ENCODE measurements at regions not wholly inside any gene's neighbourhood (a gene's known extent, or its start where the extent isn't known, plus 50 kb on each side); places are given as distances from the start of the nearest gene placed in this dataset.

DNA sequence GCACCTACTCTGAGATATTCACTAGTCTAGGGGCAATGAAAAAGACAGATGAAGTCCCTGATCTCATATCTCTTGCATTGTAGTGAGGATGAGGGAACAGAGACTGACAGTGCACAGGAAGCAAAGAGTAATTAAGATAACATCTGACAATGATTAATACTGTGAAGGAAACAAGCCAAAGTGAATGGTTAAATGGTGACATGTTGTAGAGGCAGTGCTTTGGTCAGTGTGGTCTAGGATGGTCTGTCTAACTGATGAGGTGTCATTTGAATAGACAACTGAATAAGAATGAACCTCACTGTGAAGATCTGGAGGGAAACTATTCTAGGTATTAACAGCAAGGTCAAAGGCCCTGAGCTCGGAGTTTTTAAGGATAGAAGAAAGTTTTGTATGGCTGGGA lies 333.3 kb upstream of the GRIA1 start:
- H3K27me3 ChIP-seq (replicated peaks; ENCODE audit: control insufficient read depth, insufficient read depth, low read length, poor library complexity, severe bottlenecking), result no peaks in the 10 kb centered on the region
- no peak for DNase-seq
- H3K9me3 ChIP-seq (ENCODE audit: control insufficient read depth, low read length), result no peaks in the 10 kb centered on the region
- H3K4me1 ChIP-seq (ENCODE audit: control insufficient read depth, insufficient read depth, low read length, poor library complexity, severe bottlenecking), result no peaks in the 10 kb centered on the region
- no peaks in the 10 kb centered on the region for H3K36me3 ChIP-seq (ENCODE audit: control insufficient read depth, insufficient read depth, low read length)
- no peak overlapping the region for H3K4me3 ChIP-seq (ENCODE audit: insufficient read depth, low read depth, low read length, poor library complexity, severe bottlenecking)
- no peak overlapping the region for H3K27ac ChIP-seq (ENCODE audit: insufficient read depth, low read length, poor library complexity, severe bottlenecking)

DNA sequence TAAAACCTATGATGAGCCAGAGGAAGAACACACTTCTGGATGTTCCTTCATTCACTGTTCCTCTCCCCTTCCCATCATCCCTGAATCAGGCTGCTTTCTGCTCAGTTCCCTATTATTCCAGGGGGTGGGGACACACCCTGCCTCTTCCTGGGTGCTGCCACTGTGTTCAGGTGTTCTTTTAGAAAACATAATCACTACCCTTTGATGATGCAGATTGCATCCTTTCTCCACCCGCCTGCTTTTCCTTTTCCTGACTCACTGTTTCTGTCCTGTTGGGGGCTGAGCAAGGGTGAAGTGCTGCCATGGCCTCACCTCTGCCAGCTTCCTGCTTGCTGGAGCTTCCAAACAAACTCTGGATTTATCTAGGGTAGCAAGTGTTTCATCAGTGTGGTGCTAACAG lies 331.9 kb upstream of the GRIA1 start:
- no peaks in the 10 kb centered on the region for H3K9me3 ChIP-seq (ENCODE audit: control insufficient read depth, low read length)
- no peak for DNase-seq
- H3K27me3 ChIP-seq (replicated peaks; ENCODE audit: control insufficient read depth, insufficient read depth, low read length, poor library complexity, severe bottlenecking), result no peaks in the 10 kb centered on the region
- no peaks in the 10 kb centered on the region for H3K4me1 ChIP-seq (ENCODE audit: control insufficient read depth, insufficient read depth, low read length, poor library complexity, severe bottlenecking)
- H3K27ac ChIP-seq (ENCODE audit: insufficient read depth, low read length, poor library complexity, severe bottlenecking), result no peak overlapping the region
- no peak overlapping the region for H3K4me3 ChIP-seq (ENCODE audit: insufficient read depth, low read depth, low read length, poor library complexity, severe bottlenecking)
- H3K36me3 ChIP-seq (ENCODE audit: control insufficient read depth, insufficient read depth, low read length), result no peaks in the 10 kb centered on the region

DNA sequence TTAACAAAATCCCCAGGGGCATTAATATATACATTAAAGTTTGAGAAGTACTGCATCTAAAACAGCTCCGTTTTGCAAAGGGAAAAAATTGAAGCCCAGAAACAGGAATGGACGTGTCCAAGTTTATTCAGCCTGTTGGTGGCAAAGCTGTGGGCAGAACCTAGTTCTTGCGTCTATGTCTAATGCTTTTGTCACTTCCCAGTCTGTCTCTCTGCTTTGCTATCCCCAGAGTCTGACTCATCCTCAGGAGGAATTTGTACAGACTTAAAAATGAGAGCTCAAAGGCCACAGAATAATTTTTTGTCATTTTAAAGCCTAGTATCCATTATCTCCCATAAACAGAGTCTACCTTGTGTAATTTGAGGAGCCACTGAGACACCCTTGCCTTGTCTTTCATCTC lies 330.9 kb upstream of the GRIA1 start:
- H3K4me1 ChIP-seq (ENCODE audit: control insufficient read depth, insufficient read depth, low read length, poor library complexity, severe bottlenecking), result no peaks in the 10 kb centered on the region
- no peaks in the 10 kb centered on the region for H3K9me3 ChIP-seq (ENCODE audit: control insufficient read depth, low read length)
- H3K27me3 ChIP-seq (replicated peaks; ENCODE audit: control insufficient read depth, insufficient read depth, low read length, poor library complexity, severe bottlenecking), result no peaks in the 10 kb centered on the region
- H3K27ac ChIP-seq (ENCODE audit: insufficient read depth, low read length, poor library complexity, severe bottlenecking), result no peak overlapping the region
- no peak overlapping the region for H3K4me3 ChIP-seq (ENCODE audit: insufficient read depth, low read depth, low read length, poor library complexity, severe bottlenecking)
- H3K36me3 ChIP-seq (ENCODE audit: control insufficient read depth, insufficient read depth, low read length), result no peaks in the 10 kb centered on the region
- no peak for DNase-seq

DNA sequence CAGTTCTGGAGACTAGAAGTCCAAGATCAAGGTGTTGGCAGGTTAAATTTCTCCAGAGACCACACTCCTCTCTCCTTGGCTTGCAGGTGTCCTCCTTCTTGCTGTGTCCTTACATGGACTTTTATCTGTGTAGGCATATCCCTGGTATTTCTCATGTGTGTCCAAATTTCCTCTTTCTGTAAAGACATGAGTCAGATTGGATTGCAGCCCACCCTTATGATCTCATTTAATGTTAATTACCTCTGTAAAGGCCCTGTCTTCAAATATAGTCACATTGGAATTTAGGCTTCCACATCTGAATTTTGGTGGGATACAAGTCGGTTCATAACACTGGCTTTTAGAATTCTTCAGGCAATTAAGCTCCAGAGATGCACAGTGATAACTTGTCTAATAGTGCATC lies 322.2 kb upstream of the GRIA1 start:
- Histone ChIP-seq H3K9me3 (ENCODE audit: control insufficient read depth, low read length) (no peaks in the 10 kb centered on the region), H3K27me3 (replicated peaks; ENCODE audit: control insufficient read depth, insufficient read depth, low read length, poor library complexity, severe bottlenecking) (no peaks in the 10 kb centered on the region), H3K27ac (ENCODE audit: insufficient read depth, low read length, poor library complexity, severe bottlenecking) (no peak overlapping the region), H3K4me1 (ENCODE audit: control insufficient read depth, insufficient read depth, low read length, poor library complexity, severe bottlenecking) (no peaks in the 10 kb centered on the region), H3K36me3 (ENCODE audit: control insufficient read depth, insufficient read depth, low read length) (no peaks in the 10 kb centered on the region), H3K4me3 (ENCODE audit: insufficient read depth, low read depth, low read length, poor library complexity, severe bottlenecking) (no peak overlapping the region)
- DNase-seq, result no peak

DNA sequence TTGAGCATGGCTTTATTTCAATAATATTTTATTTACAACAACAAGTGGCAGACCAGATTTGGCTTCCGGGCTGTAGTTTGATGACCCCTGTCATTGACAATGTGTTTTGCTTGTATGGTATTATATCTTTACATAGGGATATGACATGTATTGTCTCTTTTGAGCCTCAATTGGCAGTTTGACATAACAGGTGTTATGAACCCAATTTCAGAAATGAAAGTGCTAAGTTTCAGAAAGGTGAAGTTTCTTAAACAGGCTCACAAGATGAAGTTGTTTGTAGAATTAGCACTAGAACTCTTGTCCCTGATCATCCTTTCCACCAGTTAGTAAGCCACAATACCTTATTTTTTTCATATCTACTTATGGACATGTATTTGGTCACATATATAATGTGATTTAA lies 303.0 kb upstream of the GRIA1 start:
- DNase-seq, result no peak
- Histone ChIP-seq H3K4me1 (ENCODE audit: control insufficient read depth, insufficient read depth, low read length, poor library complexity, severe bottlenecking) (no peaks in the 10 kb centered on the region), H3K36me3 (ENCODE audit: control insufficient read depth, insufficient read depth, low read length) (no peaks in the 10 kb centered on the region), H3K27me3 (replicated peaks; ENCODE audit: control insufficient read depth, insufficient read depth, low read length, poor library complexity, severe bottlenecking) (no peaks in the 10 kb centered on the region), H3K9me3 (ENCODE audit: control insufficient read depth, low read length) (no peaks in the 10 kb centered on the region), H3K4me3 (ENCODE audit: insufficient read depth, low read depth, low read length, poor library complexity, severe bottlenecking) (no peak overlapping the region), H3K27ac (ENCODE audit: insufficient read depth, low read length, poor library complexity, severe bottlenecking) (no peak overlapping the region)

DNA sequence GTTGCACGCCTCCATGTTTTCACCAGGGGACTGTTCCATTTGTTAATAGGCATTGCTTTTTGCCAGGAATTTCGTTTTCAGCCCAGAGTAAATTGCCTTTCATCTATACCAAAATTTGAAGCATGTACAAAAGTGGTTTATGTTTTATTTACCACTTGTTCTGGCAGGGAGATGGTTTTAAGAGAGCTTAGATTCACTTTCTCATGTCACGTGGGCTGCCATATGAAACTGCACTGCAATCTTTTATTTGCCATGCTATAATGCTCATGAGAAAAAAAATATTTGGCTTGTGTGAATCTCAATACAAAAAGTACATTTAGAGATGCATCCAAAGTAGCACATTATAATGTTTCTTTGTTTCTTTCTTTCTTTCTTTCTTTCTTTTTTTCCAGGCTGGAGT lies 284.1 kb upstream of the GRIA1 start:
- H3K27me3 ChIP-seq (replicated peaks; ENCODE audit: control insufficient read depth, insufficient read depth, low read length, poor library complexity, severe bottlenecking), result no peaks in the 10 kb centered on the region
- H3K9me3 ChIP-seq (ENCODE audit: control insufficient read depth, low read length), result no peaks in the 10 kb centered on the region
- no peak overlapping the region for H3K27ac ChIP-seq (ENCODE audit: insufficient read depth, low read length, poor library complexity, severe bottlenecking)
- no peaks in the 10 kb centered on the region for H3K36me3 ChIP-seq (ENCODE audit: control insufficient read depth, insufficient read depth, low read length)
- DNase-seq, result no peak
- H3K4me3 ChIP-seq (ENCODE audit: insufficient read depth, low read depth, low read length, poor library complexity, severe bottlenecking), result no peak overlapping the region
- no peaks in the 10 kb centered on the region for H3K4me1 ChIP-seq (ENCODE audit: control insufficient read depth, insufficient read depth, low read length, poor library complexity, severe bottlenecking)

DNA sequence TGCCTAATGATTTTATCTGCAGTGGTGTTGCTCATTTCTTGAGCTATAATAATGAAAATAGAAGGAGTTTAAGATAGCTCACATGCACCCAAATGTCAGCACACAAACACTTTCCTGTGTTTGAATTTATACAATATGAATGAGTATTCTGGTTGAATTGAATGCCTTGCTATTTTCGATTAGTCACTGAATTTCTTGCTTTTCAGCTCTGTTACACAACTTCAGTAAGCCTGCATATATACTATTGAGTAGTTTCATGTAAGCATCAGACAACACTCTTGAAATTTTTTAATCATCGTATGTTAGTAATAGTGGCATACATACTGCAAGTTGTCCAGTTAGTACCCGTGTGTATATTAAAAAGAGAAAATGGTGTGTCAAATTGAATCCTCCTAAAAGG lies 281.5 kb upstream of the GRIA1 start:
- DNase-seq, result no peak
- Histone ChIP-seq H3K36me3 (ENCODE audit: control insufficient read depth, insufficient read depth, low read length) (no peaks in the 10 kb centered on the region), H3K4me3 (ENCODE audit: insufficient read depth, low read depth, low read length, poor library complexity, severe bottlenecking) (no peak overlapping the region), H3K9me3 (ENCODE audit: control insufficient read depth, low read length) (no peaks in the 10 kb centered on the region), H3K4me1 (ENCODE audit: control insufficient read depth, insufficient read depth, low read length, poor library complexity, severe bottlenecking) (no peaks in the 10 kb centered on the region), H3K27me3 (replicated peaks; ENCODE audit: control insufficient read depth, insufficient read depth, low read length, poor library complexity, severe bottlenecking) (no peaks in the 10 kb centered on the region), H3K27ac (ENCODE audit: insufficient read depth, low read length, poor library complexity, severe bottlenecking) (no peak overlapping the region)

DNA sequence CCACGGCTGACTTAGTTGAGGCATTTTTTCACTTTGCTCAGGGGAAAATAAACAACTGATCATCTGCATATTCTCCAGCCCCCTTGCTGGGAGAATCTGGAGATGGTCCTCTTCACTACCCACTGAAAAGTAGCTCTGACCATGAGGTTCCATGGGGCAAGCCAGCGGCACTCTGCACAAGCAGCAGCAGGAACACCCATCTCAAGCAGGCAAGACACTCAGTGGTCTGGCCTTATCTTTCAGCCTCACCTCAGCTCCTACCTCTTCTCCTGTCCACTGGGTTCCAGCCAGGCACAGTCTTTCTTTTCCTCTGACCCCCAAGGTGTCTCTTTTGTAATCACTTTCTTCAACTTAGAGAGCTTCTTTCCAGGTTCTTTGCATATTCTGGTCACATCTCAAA lies 280.8 kb upstream of the GRIA1 start:
- Histone ChIP-seq H3K36me3 (ENCODE audit: control insufficient read depth, insufficient read depth, low read length) (no peaks in the 10 kb centered on the region), H3K4me1 (ENCODE audit: control insufficient read depth, insufficient read depth, low read length, poor library complexity, severe bottlenecking) (no peaks in the 10 kb centered on the region), H3K27me3 (replicated peaks; ENCODE audit: control insufficient read depth, insufficient read depth, low read length, poor library complexity, severe bottlenecking) (no peaks in the 10 kb centered on the region), H3K9me3 (ENCODE audit: control insufficient read depth, low read length) (no peaks in the 10 kb centered on the region), H3K27ac (ENCODE audit: insufficient read depth, low read length, poor library complexity, severe bottlenecking) (no peak overlapping the region), H3K4me3 (ENCODE audit: insufficient read depth, low read depth, low read length, poor library complexity, severe bottlenecking) (no peak overlapping the region)
- no peak for DNase-seq

DNA sequence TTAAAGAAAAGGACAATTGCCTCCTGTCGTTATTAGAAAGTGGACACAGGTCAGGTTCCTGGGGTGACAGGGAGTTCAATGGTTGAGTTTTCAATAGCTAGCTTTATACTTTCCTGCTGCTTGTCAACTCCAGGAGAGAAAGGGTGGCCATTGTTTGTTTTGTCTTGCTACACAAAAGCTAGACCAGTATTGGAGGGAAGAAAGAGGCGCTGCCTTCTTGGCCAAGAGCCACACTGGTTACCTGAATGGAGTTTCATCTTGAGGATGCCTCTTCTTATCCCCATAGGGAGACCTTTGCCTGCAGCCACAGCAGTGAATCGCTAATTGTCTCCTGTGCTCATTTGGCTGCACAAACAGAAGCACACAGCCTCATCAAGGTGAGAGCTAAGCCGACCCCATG lies 279.4 kb upstream of the GRIA1 start:
- no peaks in the 10 kb centered on the region for H3K27me3 ChIP-seq (replicated peaks; ENCODE audit: control insufficient read depth, insufficient read depth, low read length, poor library complexity, severe bottlenecking)
- no peaks in the 10 kb centered on the region for H3K9me3 ChIP-seq (ENCODE audit: control insufficient read depth, low read length)
- DNase-seq, result no peak
- H3K36me3 ChIP-seq (ENCODE audit: control insufficient read depth, insufficient read depth, low read length), result no peaks in the 10 kb centered on the region
- H3K27ac ChIP-seq (ENCODE audit: insufficient read depth, low read length, poor library complexity, severe bottlenecking), result no peak overlapping the region
- H3K4me1 ChIP-seq (ENCODE audit: control insufficient read depth, insufficient read depth, low read length, poor library complexity, severe bottlenecking), result no peaks in the 10 kb centered on the region
- no peak overlapping the region for H3K4me3 ChIP-seq (ENCODE audit: insufficient read depth, low read depth, low read length, poor library complexity, severe bottlenecking)

DNA sequence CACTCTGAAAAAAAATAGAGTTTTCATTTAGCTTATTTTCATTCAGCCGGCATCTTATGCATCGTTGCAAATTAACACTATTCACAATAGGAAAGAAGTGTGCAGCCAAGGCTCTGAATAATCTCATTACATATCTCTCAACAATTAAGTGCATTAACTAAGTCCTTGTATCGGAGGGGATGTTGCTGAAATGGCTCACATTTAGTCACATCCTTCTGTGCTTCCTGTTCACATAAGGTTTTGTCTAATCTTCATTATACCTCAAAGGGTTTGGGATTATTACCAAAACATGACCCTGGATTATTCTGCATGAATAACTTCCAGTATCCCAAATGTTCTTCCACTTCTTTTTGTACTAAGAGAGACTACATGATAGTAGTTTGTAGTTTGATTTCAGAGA lies 278.0 kb upstream of the GRIA1 start:
- DNase-seq, result no peak
- no peaks in the 10 kb centered on the region for H3K4me1 ChIP-seq (ENCODE audit: control insufficient read depth, insufficient read depth, low read length, poor library complexity, severe bottlenecking)
- no peaks in the 10 kb centered on the region for H3K27me3 ChIP-seq (replicated peaks; ENCODE audit: control insufficient read depth, insufficient read depth, low read length, poor library complexity, severe bottlenecking)
- H3K9me3 ChIP-seq (ENCODE audit: control insufficient read depth, low read length), result no peaks in the 10 kb centered on the region
- no peaks in the 10 kb centered on the region for H3K36me3 ChIP-seq (ENCODE audit: control insufficient read depth, insufficient read depth, low read length)
- no peak overlapping the region for H3K4me3 ChIP-seq (ENCODE audit: insufficient read depth, low read depth, low read length, poor library complexity, severe bottlenecking)
- H3K27ac ChIP-seq (ENCODE audit: insufficient read depth, low read length, poor library complexity, severe bottlenecking), result no peak overlapping the region

DNA sequence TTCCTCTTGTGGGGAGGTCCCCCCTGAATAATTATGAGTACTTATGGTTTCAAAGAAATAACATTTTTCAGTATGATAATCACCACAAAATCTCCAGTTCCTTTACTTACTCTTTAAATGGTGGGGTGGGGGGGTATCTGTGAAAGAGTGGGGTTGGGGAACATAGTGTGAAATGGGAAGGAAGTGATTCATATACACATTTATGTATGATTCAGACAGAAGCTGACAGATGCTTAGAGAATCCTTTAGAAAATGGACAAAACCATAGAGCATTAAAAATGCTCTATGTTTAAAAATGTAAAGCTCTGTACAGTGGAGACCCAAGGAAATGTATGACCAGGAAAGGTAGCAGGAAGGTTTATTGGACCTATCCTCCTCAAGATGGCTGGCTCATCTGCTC lies 267.5 kb upstream of the GRIA1 start:
- H3K27me3 ChIP-seq (replicated peaks; ENCODE audit: control insufficient read depth, insufficient read depth, low read length, poor library complexity, severe bottlenecking), result no peaks in the 10 kb centered on the region

More for the DNA sequence above, 267.5 kb upstream of the GRIA1 start:
- Histone ChIP-seq H3K36me3 (ENCODE audit: control insufficient read depth, insufficient read depth, low read length) (no peaks in the 10 kb centered on the region), H3K4me1 (ENCODE audit: control insufficient read depth, insufficient read depth, low read length, poor library complexity, severe bottlenecking) (no peaks in the 10 kb centered on the region), H3K9me3 (ENCODE audit: control insufficient read depth, low read length) (no peaks in the 10 kb centered on the region), H3K4me3 (ENCODE audit: insufficient read depth, low read depth, low read length, poor library complexity, severe bottlenecking) (no peak overlapping the region), H3K27ac (ENCODE audit: insufficient read depth, low read length, poor library complexity, severe bottlenecking) (no peak overlapping the region)
- no peak for DNase-seq

Measured in effector memory CD4-positive, alpha-beta T cell (primary cell).